ENCODE measurements at regions not wholly inside any gene's neighbourhood (a gene's known extent, or its start where the extent isn't known, plus 50 kb on each side); places are given as distances from the start of the nearest gene placed in this dataset.

DNA sequence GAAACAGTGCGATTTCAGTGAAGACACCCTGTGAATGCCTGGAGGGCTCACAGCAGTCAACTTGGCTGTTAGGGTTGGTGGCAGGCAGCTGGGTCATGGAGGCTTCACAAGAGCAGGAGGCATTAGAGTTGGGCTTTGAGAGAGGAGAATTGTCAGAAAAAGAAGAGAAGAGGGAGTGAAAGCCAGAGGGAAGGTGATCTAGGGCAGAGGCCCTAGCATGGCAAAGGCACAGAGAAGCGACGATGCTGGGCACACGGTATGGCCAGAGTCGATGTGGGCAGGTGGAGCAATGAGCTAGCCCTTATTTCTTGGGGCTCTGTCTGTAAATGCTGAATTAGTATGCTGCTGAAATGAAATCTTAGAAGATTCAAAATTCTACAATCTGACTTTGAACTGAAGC is 52.6 kb upstream of the OLFM4 start:
- no peak for DNase-seq (ENCODE audit: low read depth)

DNA sequence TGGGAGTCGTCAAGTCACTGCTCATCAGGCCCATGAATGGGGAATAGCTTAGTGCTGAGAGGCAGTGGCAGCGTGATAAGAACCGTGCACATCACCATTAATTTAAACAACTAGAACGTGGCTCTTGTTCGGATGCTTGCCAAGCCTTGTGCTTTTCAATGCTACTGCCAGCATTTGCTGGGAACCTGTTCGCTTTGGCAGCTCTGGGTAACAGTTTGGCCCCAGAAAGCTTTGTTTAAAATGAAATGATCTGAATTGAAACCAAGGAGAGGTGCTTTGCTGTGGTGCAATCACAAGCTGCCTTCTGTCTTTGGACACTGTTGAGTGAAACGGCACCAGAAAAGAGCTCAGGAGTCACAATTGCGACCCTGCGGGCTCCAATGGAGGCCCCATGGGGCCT is 53.5 kb upstream of the OLFM4 start:
- DNase-seq (ENCODE audit: low read depth), result no peak

- DNase-seq (ENCODE audit: low read depth), result no peak
These were observed 53.9 kb upstream of the OLFM4 start for GRCh38 chr13:52974711-52975110.

GRCh38 chr13:52969373-52969772 is 59.2 kb upstream of the OLFM4 start:
- DNase-seq (ENCODE audit: low read depth), result no peak

DNA sequence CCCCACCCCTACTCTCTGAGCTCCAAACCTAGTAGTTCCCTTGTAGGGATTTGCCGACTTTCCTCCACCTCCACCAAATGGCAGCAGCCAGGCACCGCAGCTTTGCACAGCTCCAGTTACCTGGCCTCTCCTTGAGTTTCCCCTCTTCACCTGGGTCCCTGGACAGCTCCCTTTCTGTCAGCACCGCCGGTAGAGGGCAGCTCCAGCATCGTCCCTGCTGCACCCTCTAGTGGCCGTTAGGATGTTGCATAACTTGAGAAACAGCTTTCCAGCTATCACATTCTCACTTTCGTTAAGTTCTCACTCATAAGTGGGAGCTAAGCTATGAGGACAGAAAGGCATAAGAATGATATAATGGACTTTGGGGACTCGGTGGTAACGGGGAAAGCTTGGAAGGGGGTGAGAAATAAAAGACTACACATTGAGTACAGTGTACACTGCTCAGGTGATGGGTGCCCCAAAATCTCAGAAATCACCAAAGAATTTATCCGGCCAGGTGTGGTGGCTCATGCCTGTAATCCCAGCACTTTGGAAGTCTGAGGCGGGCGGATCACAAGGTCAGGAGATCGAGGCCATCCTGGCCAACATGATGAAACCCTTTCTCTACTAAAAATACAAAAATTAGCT is 60.4 kb upstream of the OLFM4 start:
- DNase-seq (ENCODE audit: low read depth), result peak; percentile 29

DNA sequence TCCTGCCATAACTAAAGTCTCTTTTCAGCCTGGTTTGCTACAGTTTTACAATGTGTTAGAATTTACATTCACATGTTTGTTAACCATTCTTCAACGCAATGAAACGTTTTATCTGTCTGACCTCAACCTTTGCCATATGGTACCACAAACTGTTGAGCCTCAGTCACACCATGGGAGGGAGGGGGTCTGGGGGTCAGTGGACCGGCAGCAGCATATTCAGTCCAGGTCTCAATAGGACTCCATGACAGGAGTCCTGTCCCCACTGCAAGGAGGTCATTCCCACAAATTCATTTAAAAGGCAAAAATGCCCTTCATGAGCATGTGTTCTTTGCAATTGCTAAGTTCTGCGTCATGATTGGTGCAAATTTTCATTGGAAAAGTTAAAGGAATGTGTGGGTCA is 66.6 kb upstream of the OLFM4 start:
- DNase-seq (ENCODE audit: low read depth), result no peak

DNA sequence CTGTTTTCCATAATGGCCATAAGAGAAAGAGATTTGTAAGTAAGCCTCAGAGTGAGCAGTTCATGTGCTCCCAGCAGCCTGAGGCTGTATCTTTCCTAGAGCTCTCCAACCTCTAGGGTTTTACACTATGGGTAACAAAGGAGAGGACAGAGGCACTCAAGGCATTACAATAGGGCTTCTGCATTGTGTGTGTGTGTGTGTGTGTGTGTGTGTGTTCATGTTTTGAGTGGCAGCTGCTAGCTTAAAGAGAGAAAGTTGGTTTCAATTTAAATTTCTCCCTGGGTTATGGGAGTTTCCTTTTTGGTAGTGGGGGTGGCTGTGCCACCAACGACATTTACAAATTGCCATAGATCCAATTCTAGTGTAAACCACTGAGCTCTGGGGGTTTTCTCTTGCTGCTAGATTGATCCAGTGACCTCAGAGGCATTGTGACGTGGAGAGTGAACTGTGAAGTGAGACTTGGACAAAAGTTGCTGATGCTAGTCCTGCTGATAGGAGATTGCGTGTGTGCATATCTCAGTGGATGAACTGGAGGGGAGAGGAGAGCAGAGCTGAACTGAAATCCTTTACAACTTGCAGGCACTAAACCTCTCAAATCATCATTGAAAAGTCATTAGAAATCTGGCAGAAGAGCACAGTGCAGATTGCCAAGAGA is 67.2 kb upstream of the OLFM4 start:
- no peak for DNase-seq (ENCODE audit: low read depth)

GRCh38 chr13:52955472-52955874 is 73.1 kb upstream of the OLFM4 start:
- DNase-seq (ENCODE audit: low read depth), result no peak

GRCh38 chr13:52954838-52955237 is 73.8 kb upstream of the OLFM4 start:
- no peak for DNase-seq (ENCODE audit: low read depth)

GRCh38 chr13:52950436-52950956 is 78.1 kb upstream of the OLFM4 start:
- no peak for DNase-seq (ENCODE audit: low read depth)

- no peak for DNase-seq (ENCODE audit: low read depth)
These were observed 78.9 kb upstream of the OLFM4 start for GRCh38 chr13:52949742-52950141.

GRCh38 chr13:52949044-52949443 is 79.6 kb upstream of the OLFM4 start:
- DNase-seq (ENCODE audit: low read depth), result no peak

DNA sequence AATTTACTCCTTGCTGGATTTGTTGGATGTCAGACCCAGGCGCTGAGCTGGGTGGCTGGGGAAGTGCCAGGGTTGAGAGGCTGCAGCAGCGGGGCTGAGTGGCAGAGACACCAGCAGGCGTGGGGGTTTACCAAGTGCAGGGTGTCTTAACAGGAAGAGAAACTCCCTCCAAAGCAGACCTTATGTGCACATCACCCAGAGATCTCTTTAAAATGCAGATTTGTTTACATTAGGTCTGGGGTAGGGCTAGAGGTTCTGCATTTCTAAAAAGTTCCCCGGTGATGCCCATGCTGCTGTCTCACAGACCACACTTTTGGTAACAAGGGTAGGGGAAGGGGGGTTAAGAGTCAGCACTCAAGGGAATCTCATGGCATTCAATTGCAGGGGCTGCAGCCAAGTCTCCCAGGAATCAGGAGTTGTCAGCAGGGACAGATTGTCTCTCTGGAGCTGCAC is 80.7 kb upstream of the OLFM4 start:
- no peak for DNase-seq (ENCODE audit: low read depth)

- no peak for DNase-seq (ENCODE audit: low read depth)
These were observed 83.3 kb upstream of the OLFM4 start for GRCh38 chr13:52945348-52945747.

GRCh38 chr13:52944697-52945096 is 83.9 kb upstream of the OLFM4 start:
- no peak for DNase-seq (ENCODE audit: low read depth)

DNA sequence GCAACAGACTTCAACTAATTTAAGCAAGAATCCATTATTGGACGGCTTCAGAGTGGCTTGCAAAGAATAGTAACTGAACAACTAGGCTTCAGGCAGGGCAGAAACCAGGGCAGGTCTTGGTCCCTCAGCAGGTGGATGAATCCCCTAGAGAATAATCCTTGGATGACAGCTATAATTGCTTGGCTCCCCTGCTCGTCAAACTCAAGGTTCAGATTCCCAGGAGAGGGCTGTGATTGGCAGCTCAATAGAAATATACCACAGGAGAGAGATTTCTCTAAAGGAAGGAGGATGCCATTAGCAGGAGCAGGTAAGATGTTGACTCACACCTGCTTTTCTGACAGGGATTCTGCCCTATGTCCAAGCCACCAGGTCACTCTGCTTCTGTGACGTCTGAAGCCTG is 89.6 kb upstream of the PCDH8 start:
- DNase-seq (ENCODE audit: low read depth), result no peak

DNA sequence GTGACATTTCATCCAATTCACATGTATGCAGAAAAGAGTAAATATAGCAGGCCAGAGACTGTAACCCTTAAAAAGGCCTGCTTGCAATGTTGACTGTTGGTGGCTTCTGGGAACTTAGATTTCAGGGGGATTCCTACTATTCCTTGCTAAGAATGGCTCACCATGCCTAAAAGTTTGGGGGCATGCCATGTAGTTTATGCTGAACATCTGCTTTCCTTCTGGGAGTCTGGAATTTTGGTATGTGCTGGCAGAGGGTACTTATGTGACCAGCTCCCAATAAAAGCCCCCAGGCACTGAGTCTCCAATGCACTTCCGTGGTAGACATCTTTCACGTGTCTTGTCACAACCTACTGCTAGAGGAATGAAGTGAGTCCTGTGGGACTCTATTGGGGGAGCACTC is 88.4 kb upstream of the PCDH8 start:
- no peak for DNase-seq (ENCODE audit: low read depth)

DNA sequence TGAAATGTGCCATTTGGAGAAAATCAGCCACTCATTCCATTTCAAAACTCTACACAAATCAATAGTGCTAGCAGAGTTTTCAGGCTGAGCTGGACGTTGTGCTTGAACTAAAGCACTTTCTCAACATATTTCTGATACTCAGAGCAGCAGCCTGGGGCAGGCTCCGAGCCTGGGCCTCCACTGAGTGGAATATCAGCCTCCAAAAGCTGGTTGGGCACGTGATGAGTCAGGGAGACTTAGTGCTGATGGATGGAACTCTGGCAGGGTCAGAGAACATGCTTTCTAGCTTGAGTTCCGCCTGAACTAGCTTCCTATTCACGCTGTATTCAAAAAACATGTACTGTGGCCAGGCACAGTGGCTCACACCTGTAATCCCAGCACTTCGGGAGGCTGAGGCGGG is 85.8 kb upstream of the PCDH8 start:
- no peak for DNase-seq (ENCODE audit: low read depth)

GRCh38 chr13:52933547-52934210 is 85.2 kb upstream of the PCDH8 start:
- no peak for DNase-seq (ENCODE audit: low read depth)

- DNase-seq (ENCODE audit: low read depth), result no peak
These were observed 84.7 kb upstream of the PCDH8 start for GRCh38 chr13:52933099-52933498.

GRCh38 chr13:52932649-52933048 is 84.2 kb upstream of the PCDH8 start:
- DNase-seq (ENCODE audit: low read depth), result no peak

DNA sequence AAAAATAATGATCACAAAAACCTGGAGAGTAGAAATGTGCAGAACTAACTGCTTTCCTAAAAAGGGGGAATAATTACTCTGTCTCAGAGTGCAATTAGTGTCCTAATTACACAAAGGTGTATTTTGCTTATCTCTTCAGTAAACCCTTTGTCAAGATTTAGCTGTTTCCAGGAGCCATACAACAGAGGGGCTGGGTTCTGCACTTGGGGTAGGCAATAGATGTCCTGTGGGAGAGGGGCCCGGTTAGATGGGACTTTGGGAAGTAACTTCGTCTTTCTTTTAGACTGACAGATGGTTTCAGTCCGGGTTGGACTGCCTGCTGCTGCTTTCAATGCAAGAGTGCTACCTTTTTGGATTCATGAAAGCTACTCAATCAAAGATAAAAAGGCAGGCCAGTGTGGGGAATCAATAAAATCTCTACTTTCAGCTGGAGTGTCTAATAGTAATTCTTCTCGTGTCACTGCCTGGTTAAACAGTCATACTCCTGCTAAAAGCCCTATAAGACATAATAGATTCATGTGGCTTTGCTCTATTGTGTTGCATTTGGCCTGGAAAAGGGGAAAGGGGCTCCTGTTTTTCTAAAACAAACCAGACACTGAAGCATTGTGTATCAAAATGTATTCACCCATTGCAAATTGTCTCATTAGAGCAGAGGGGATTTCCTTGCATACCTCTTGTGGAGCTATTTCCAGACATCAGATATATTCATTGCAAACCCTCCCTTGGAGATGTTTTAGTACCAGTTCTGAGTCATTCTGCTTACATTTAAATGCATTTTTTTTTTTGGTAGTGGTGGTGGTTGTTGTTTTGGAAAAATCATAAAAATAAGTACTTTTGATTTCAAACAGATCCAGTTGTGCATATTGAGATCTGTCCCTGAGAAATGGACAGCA is 83.3 kb upstream of the PCDH8 start:
- no peak for DNase-seq (ENCODE audit: low read depth)
